ENCODE measurements at regions not wholly inside any gene's neighbourhood (a gene's known extent, or its start where the extent isn't known, plus 50 kb on each side); places are given as distances from the start of the nearest gene placed in this dataset.

DNA sequence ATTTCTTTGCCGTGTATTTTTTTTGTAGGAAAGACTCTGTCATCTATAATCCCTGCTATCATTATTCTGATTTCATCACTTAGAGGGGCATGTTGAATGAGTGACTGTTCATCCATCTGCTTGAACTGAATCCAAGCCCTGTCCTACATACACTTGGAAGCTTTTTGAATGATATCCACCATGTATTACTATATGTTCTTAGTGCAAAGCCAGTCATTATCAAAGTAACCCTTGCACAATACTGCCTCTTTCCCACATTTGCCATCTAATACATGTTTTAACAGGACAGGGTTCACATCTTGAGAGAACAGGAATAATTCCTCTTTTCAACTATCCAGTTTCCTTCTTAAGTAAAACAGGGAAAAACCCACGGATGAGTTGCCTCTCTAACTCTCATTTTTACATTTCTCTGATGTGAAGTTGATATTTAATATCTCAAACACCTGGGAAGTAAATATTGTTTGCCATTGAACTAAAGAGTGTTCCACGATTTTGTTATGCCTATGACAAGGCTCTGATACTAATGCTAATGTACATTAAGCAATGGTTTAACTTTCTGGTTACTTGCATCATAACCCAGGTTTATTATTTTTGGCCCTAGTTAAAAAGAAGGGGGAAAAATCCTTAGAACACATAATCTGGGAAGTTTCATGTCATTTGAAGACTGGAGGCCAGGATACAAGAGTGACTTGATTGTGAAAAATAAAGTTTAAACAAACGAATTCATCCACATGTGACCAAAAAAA lies 103.7 kb upstream of the TARS1 start:
- H3K27ac Mint-ChIP-seq = no peak overlapping the region
- H3K79me2 ChIP-seq (replicated peaks; ENCODE audit: insufficient read depth) = no peaks in the 10 kb centered on the region
- H3F3A ChIP-seq (replicated peaks; ENCODE audit: low read depth) = no peaks in the 10 kb centered on the region
- no peak overlapping the region for H3K27ac ChIP-seq (ENCODE audit: low read depth)
- H3K4me3 ChIP-seq = no peak overlapping the region
- no peak for TF ChIP-seq CREB1 (CRISPR knock-in tag; IDR thresholded peaks at IDR 0.05; ENCODE audit: low read depth)
- TF ChIP-seq, protein P1, sequence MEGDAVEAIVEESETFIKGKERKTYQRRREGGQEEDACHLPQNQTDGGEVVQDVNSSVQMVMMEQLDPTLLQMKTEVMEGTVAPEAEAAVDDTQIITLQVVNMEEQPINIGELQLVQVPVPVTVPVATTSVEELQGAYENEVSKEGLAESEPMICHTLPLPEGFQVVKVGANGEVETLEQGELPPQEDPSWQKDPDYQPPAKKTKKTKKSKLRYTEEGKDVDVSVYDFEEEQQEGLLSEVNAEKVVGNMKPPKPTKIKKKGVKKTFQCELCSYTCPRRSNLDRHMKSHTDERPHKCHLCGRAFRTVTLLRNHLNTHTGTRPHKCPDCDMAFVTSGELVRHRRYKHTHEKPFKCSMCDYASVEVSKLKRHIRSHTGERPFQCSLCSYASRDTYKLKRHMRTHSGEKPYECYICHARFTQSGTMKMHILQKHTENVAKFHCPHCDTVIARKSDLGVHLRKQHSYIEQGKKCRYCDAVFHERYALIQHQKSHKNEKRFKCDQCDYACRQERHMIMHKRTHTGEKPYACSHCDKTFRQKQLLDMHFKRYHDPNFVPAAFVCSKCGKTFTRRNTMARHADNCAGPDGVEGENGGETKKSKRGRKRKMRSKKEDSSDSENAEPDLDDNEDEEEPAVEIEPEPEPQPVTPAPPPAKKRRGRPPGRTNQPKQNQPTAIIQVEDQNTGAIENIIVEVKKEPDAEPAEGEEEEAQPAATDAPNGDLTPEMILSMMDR (conservative IDR thresholded peaks at IDR 0.05; ENCODE audit: low read depth in 2 of 2) = no peak
- TF ChIP-seq, protein P2, sequence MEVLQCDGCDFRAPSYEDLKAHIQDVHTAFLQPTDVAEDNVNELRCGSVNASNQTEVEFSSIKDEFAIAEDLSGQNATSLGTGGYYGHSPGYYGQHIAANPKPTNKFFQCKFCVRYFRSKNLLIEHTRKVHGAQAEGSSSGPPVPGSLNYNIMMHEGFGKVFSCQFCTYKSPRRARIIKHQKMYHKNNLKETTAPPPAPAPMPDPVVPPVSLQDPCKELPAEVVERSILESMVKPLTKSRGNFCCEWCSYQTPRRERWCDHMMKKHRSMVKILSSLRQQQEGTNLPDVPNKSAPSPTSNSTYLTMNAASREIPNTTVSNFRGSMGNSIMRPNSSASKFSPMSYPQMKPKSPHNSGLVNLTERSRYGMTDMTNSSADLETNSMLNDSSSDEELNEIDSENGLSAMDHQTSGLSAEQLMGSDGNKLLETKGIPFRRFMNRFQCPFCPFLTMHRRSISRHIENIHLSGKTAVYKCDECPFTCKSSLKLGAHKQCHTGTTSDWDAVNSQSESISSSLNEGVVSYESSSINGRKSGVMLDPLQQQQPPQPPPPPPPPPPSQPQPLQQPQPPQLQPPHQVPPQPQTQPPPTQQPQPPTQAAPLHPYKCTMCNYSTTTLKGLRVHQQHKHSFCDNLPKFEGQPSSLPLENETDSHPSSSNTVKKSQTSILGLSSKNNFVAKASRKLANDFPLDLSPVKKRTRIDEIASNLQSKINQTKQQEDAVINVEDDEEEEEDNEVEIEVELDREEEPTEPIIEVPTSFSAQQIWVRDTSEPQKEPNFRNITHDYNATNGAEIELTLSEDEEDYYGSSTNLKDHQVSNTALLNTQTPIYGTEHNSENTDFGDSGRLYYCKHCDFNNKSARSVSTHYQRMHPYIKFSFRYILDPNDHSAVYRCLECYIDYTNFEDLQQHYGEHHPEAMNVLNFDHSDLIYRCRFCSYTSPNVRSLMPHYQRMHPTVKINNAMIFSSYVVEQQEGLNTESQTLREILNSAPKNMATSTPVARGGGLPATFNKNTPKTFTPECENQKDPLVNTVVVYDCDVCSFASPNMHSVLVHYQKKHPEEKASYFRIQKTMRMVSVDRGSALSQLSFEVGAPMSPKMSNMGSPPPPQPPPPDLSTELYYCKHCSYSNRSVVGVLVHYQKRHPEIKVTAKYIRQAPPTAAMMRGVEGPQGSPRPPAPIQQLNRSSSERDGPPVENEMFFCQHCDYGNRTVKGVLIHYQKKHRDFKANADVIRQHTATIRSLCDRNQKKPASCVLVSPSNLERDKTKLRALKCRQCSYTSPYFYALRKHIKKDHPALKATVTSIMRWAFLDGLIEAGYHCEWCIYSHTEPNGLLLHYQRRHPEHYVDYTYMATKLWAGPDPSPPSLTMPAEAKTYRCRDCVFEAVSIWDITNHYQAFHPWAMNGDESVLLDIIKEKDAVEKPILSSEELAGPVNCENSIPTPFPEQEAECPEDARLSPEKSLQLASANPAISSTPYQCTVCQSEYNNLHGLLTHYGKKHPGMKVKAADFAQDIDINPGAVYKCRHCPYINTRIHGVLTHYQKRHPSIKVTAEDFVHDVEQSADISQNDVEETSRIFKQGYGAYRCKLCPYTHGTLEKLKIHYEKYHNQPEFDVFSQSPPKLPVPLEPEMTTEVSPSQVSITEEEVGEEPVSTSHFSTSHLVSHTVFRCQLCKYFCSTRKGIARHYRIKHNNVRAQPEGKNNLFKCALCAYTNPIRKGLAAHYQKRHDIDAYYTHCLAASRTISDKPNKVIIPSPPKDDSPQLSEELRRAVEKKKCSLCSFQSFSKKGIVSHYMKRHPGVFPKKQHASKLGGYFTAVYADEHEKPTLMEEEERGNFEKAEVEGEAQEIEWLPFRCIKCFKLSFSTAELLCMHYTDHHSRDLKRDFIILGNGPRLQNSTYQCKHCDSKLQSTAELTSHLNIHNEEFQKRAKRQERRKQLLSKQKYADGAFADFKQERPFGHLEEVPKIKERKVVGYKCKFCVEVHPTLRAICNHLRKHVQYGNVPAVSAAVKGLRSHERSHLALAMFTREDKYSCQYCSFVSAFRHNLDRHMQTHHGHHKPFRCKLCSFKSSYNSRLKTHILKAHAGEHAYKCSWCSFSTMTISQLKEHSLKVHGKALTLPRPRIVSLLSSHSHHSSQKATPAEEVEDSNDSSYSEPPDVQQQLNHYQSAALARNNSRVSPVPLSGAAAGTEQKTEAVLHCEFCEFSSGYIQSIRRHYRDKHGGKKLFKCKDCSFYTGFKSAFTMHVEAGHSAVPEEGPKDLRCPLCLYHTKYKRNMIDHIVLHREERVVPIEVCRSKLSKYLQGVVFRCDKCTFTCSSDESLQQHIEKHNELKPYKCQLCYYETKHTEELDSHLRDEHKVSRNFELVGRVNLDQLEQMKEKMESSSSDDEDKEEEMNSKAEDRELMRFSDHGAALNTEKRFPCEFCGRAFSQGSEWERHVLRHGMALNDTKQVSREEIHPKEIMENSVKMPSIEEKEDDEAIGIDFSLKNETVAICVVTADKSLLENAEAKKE (CRISPR knock-in tag; IDR thresholded peaks at IDR 0.05) = no peak
- TF ChIP-seq EZH2 (IDR thresholded peaks at IDR 0.05; ENCODE audit: low read depth, unreplicated experiment) = no peak
- TF ChIP-seq, protein P3, sequence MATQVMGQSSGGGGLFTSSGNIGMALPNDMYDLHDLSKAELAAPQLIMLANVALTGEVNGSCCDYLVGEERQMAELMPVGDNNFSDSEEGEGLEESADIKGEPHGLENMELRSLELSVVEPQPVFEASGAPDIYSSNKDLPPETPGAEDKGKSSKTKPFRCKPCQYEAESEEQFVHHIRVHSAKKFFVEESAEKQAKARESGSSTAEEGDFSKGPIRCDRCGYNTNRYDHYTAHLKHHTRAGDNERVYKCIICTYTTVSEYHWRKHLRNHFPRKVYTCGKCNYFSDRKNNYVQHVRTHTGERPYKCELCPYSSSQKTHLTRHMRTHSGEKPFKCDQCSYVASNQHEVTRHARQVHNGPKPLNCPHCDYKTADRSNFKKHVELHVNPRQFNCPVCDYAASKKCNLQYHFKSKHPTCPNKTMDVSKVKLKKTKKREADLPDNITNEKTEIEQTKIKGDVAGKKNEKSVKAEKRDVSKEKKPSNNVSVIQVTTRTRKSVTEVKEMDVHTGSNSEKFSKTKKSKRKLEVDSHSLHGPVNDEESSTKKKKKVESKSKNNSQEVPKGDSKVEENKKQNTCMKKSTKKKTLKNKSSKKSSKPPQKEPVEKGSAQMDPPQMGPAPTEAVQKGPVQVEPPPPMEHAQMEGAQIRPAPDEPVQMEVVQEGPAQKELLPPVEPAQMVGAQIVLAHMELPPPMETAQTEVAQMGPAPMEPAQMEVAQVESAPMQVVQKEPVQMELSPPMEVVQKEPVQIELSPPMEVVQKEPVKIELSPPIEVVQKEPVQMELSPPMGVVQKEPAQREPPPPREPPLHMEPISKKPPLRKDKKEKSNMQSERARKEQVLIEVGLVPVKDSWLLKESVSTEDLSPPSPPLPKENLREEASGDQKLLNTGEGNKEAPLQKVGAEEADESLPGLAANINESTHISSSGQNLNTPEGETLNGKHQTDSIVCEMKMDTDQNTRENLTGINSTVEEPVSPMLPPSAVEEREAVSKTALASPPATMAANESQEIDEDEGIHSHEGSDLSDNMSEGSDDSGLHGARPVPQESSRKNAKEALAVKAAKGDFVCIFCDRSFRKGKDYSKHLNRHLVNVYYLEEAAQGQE (IDR thresholded peaks at IDR 0.05; ENCODE audit: unreplicated experiment) = no peak
- TF ChIP-seq JUNB (IDR thresholded peaks at IDR 0.05; ENCODE audit: unreplicated experiment) = no peak
- no peak for TF ChIP-seq POLR2AphosphoS5 (IDR thresholded peaks at IDR 0.05; ENCODE audit: low read depth)
- TF ChIP-seq NANOG (IDR thresholded peaks at IDR 0.05; ENCODE audit: borderline replicate concordance) = no peak
- no peak for TF ChIP-seq ZNF331 (CRISPR knock-in tag; IDR thresholded peaks at IDR 0.05; ENCODE audit: low read depth)
- TF ChIP-seq, protein P4, sequence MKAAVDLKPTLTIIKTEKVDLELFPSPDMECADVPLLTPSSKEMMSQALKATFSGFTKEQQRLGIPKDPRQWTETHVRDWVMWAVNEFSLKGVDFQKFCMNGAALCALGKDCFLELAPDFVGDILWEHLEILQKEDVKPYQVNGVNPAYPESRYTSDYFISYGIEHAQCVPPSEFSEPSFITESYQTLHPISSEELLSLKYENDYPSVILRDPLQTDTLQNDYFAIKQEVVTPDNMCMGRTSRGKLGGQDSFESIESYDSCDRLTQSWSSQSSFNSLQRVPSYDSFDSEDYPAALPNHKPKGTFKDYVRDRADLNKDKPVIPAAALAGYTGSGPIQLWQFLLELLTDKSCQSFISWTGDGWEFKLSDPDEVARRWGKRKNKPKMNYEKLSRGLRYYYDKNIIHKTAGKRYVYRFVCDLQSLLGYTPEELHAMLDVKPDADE (IDR thresholded peaks at IDR 0.05) = no peak
- no peak for TF ChIP-seq EZH2phosphoT487 (IDR thresholded peaks at IDR 0.05; ENCODE audit: unreplicated experiment)
- H4K20me1 ChIP-seq (replicated peaks; ENCODE audit: insufficient read depth) = no peaks in the 10 kb centered on the region
- H3K9me2 ChIP-seq (ENCODE audit: insufficient read depth) = no peaks in the 10 kb centered on the region
- no peaks in the 10 kb centered on the region for H3K27me3 ChIP-seq (ENCODE audit: insufficient read depth)
- H3K4me1 Mint-ChIP-seq = peaks cover 34% of the 10 kb centered on the region
- DNase-seq (ENCODE audit: low spot score) (no peak), ATAC-seq (no peak)
- no peaks in the 10 kb centered on the region for H3K9me3 Mint-ChIP-seq
- no peak overlapping the region for H3K4me3 Mint-ChIP-seq
- H3K36me3 ChIP-seq (ENCODE audit: insufficient read depth) = no peaks in the 10 kb centered on the region
- peaks cover 15% of the 10 kb centered on the region for H3K4me1 ChIP-seq (ENCODE audit: insufficient read depth)
- no peaks in the 10 kb centered on the region for H3K36me3 Mint-ChIP-seq (ENCODE audit: low read depth)
- H3K27me3 Mint-ChIP-seq (ENCODE audit: insufficient read depth, low read depth, poor library complexity) = no peaks in the 10 kb centered on the region
- no peak overlapping the region for H2AFZ ChIP-seq
- H3K4me2 ChIP-seq = no peak overlapping the region

Data from GM23338 (cell line).